Gastrocnemius medialis (tissue), 4 donors: ENCODE measurements at regions not wholly inside any gene's neighbourhood (a gene's known extent, or its start where the extent isn't known, plus 50 kb on each side); places are given as distances from the start of the nearest gene placed in this dataset.

Experiments
- ATAC-seq, 2 donors: fragments of 150-250 bp; one replicate each; pipeline ENCODE4 v1.9.1; 2016
- DNase-seq, 2 donors: peaks; one replicate each; pipeline ENCODE4 v3.0.0-alpha.2; 2019
- H3K27ac ChIP-seq, 4 donors: fragments of 200-600 bp; sonication (generic); 1 replicate in 1 of 4; 2 replicates in 3 of 4; pipeline ENCODE4 v1.5.1; 2016 to 2018; ENCODE audit warnings: mild to moderate bottlenecking in 2 of 4, moderate library complexity in 1 of 4
- H3K27me3 ChIP-seq, 3 donors: fragments of 200-600 bp; sonication (generic) in 2 of 3; 1 replicate in 1 of 3; 2 replicates in 2 of 3; pipeline versions ENCODE4 v1.5.1 to v1.6.0; 2016 to 2019; ENCODE audit warnings: mild to moderate bottlenecking in 1 of 3, moderate library complexity in 1 of 3
- H3K36me3 ChIP-seq, 2 donors: fragments of 200-600 bp; sonication (generic) in 1 of 2; one replicate each; pipeline ENCODE4 v1.5.1; 2017 to 2018
- H3K4me1 ChIP-seq, 2 donors: fragments of 200-600 bp; sonication (generic) in 1 of 2; one replicate each; pipeline ENCODE4 v1.5.1; 2016 to 2017; ENCODE audit warnings: mild to moderate bottlenecking in 2 of 2
- H3K4me3 ChIP-seq, 4 donors: fragments of 200-600 bp; sonication (generic) in 3 of 4; 1 replicate in 1 of 4; 2 replicates in 3 of 4; pipeline ENCODE4 v1.5.1; 2016 to 2019; ENCODE audit warnings: mild to moderate bottlenecking in 2 of 4
- H3K9me3 ChIP-seq, 3 donors: fragments of 200-600 bp; sonication (generic) in 2 of 3; 1 replicate in 1 of 3; 2 replicates in 2 of 3; pipeline ENCODE4 v1.5.1; 2016 to 2019
- CTCF ChIP-seq, 5 experiments: fragments of 450-650 bp in 3 of 5; fragments of 200-600 bp in 2 of 5; sonication (generic) in 2 of 5; IDR thresholded peaks in 4 of 5; conservative IDR thresholded peaks in 1 of 5; 1 replicate in 4 of 5; 2 replicates in 1 of 5; pipeline ENCODE4 v1.5.1; 2016 to 2019; ENCODE audit warnings: antibody characterized with exemption in 5 of 5, mild to moderate bottlenecking in 3 of 5, moderate library complexity in 3 of 5
- POLR2A ChIP-seq, 2 donors: fragments of 450-650 bp; IDR thresholded peaks; one replicate each; pipeline ENCODE4 v1.6.1; 2017; ENCODE audit warnings: antibody characterized with exemption in 2 of 2, mild to moderate bottlenecking in 2 of 2, moderate library complexity in 2 of 2
- in situ Hi-C, 4 donors: fragments of 200-750 bp; cut with MboI; loops; one replicate each; pipeline versions ENCODE4 v1.15.0 to v1.8.0; 2017; ENCODE audit warnings: low sequenced_read_pairs in 4 of 4
- intact Hi-C: fragments of 100-400 bp; cut with DNase I; formaldehyde crosslinking; loops from one replicate; pipeline ENCODE4 v1.15.1; 2023; ENCODE audit warnings: low total_unique reads

- intact Hi-C loops: no loop called here
- in situ Hi-C loops: loop anchor here in 2 of 4 donors (5.0 to 10.0 kb wide), 2 partner anchors 123 to 125 kb away; no protein-coding TSS in a partner anchor
- no peaks in the 10 kb centered on the region for H3K4me1 ChIP-seq
- H3K4me3 ChIP-seq: no peak overlapping the region
- H3K9me3 ChIP-seq: no peaks in the 10 kb centered on the region
- ATAC-seq (no peak), DNase-seq (no peak)
- H3K27me3 ChIP-seq: no peaks in the 10 kb centered on the region
- H3K36me3 ChIP-seq: no peaks in the 10 kb centered on the region
- no peak for TF ChIP-seq CTCF (IDR thresholded peaks at IDR 0.05 in 4 of 5, conservative IDR thresholded peaks at IDR 0.05 in 1 of 5)
- no peak for TF ChIP-seq POLR2A (IDR thresholded peaks at IDR 0.05)
- no peak overlapping the region for H3K27ac ChIP-seq
Observed at GRCh38 chr18:24602201-24602600, 141.8 kb downstream of the HRH4 start.

- ATAC-seq: no peak
Observed at GRCh38 chr18:24603151-24603550, 142.7 kb downstream of the HRH4 start.

GRCh38 chr18:24605444-24605843 is 145.0 kb downstream of the HRH4 start:
- in situ Hi-C loops: loop anchor here in 1 of 4 donors (10.0 kb wide), 1 partner anchor 119 kb away; no protein-coding TSS in a partner anchor
- intact Hi-C loops: no loop called here

More at GRCh38 chr18:24603151-24603550, 142.7 kb downstream of the HRH4 start:
- H3K27ac ChIP-seq: no peak overlapping the region
- H3K4me1 ChIP-seq: no peaks in the 10 kb centered on the region
- H3K36me3 ChIP-seq: no peaks in the 10 kb centered on the region
- H3K27me3 ChIP-seq: no peaks in the 10 kb centered on the region
- intact Hi-C loops: no loop called here
- no peaks in the 10 kb centered on the region for H3K9me3 ChIP-seq
- in situ Hi-C loops: loop anchor here in 2 of 4 donors (5.0 to 10.0 kb wide), 2 partner anchors 122 to 124 kb away; no protein-coding TSS in a partner anchor
- TF ChIP-seq POLR2A (IDR thresholded peaks at IDR 0.05) (no peak), CTCF (IDR thresholded peaks at IDR 0.05 in 4 of 5, conservative IDR thresholded peaks at IDR 0.05 in 1 of 5) (no peak)
- no peak overlapping the region for H3K4me3 ChIP-seq
- no peak for DNase-seq

GRCh38 chr18:24609254-24609653 is 148.8 kb downstream of the HRH4 start:
- TF ChIP-seq POLR2A (IDR thresholded peaks at IDR 0.05) (no peak), CTCF (IDR thresholded peaks at IDR 0.05 in 4 of 5, conservative IDR thresholded peaks at IDR 0.05 in 1 of 5) (no peak)
- DNase-seq: no peak
- intact Hi-C loops (no loop called here), in situ Hi-C loops (loop anchor here in 1 of 4 donors (10.0 kb wide), 1 partner anchor 116 kb away; no protein-coding TSS in a partner anchor)
- H3K9me3 ChIP-seq: no peaks in the 10 kb centered on the region
- H3K4me3 ChIP-seq: no peak overlapping the region
- no peaks in the 10 kb centered on the region for H3K36me3 ChIP-seq
- H3K27me3 ChIP-seq: no peaks in the 10 kb centered on the region
- H3K27ac ChIP-seq: no peak overlapping the region
- H3K4me1 ChIP-seq: no peaks in the 10 kb centered on the region
- no peak for ATAC-seq

More at GRCh38 chr18:24605444-24605843, 145.0 kb downstream of the HRH4 start:
- ATAC-seq (no peak), DNase-seq (no peak)
- TF ChIP-seq CTCF (IDR thresholded peaks at IDR 0.05 in 4 of 5, conservative IDR thresholded peaks at IDR 0.05 in 1 of 5) (no peak), POLR2A (IDR thresholded peaks at IDR 0.05) (no peak)
- Histone ChIP-seq H3K4me1 (no peaks in the 10 kb centered on the region), H3K36me3 (no peaks in the 10 kb centered on the region), H3K27me3 (no peaks in the 10 kb centered on the region), H3K9me3 (no peaks in the 10 kb centered on the region), H3K4me3 (no peak overlapping the region), H3K27ac (no peak overlapping the region)

- no peak for ATAC-seq
- intact Hi-C loops: no loop called here
Observed at GRCh38 chr18:24611075-24611474, 150.6 kb downstream of the HRH4 start.

More at GRCh38 chr18:24611075-24611474, 150.6 kb downstream of the HRH4 start:
- Histone ChIP-seq H3K4me1 (no peaks in the 10 kb centered on the region), H3K36me3 (no peaks in the 10 kb centered on the region), H3K9me3 (no peaks in the 10 kb centered on the region), H3K27ac (no peak overlapping the region), H3K27me3 (no peaks in the 10 kb centered on the region), H3K4me3 (no peak overlapping the region)
- no peak for TF ChIP-seq POLR2A (IDR thresholded peaks at IDR 0.05)
- TF ChIP-seq CTCF (IDR thresholded peaks at IDR 0.05 in 4 of 5, conservative IDR thresholded peaks at IDR 0.05 in 1 of 5): no peak
- no peak for DNase-seq
- in situ Hi-C loops: no loop called here
